GM21423 (cell line): ENCODE measurements at regions not wholly inside any gene's neighbourhood (a gene's known extent, or its start where the extent isn't known, plus 50 kb on each side); places are given as distances from the start of the nearest gene placed in this dataset.

Experiments
- ATAC-seq: cut with Tn5 transposase; IDR thresholded peaks from one replicate; pipeline ENCODE4 v1.9.1; 2021; ENCODE audit warnings: mild to moderate bottlenecking, moderate library complexity; ENCODE audit not compliant: unreplicated experiment

GRCh38 chr20:60354024-60354580 is 395.9 kb downstream of the CDH26 start:
- ATAC-seq, result no peak

- no peak for ATAC-seq
Observed at GRCh38 chr20:60358101-60358500, 399.9 kb downstream of the CDH26 start.

- ATAC-seq, result no peak
Observed at GRCh38 chr20:60359010-60359409, 400.8 kb downstream of the CDH26 start.

- ATAC-seq, result no peak
Observed at GRCh38 chr20:60361761-60362395, 403.7 kb downstream of the CDH26 start.

GRCh38 chr20:60362531-60362930 is 404.3 kb downstream of the CDH26 start:
- ATAC-seq, result no peak

GRCh38 chr20:60363698-60364097 is 405.5 kb downstream of the CDH26 start:
- no peak for ATAC-seq

GRCh38 chr20:60365064-60365666 is 406.9 kb downstream of the CDH26 start:
- ATAC-seq, result no peak

- no peak for ATAC-seq
Observed at GRCh38 chr20:60365882-60366281, 407.7 kb downstream of the CDH26 start.

GRCh38 chr20:60371384-60371783 is 413.2 kb downstream of the CDH26 start:
- ATAC-seq, result no peak

- no peak for ATAC-seq
Observed at GRCh38 chr20:60372275-60372674, 414.1 kb downstream of the CDH26 start.

- no peak for ATAC-seq
Observed at GRCh38 chr20:60372822-60373221, 414.6 kb downstream of the CDH26 start.

GRCh38 chr20:60378620-60379019 is 420.4 kb downstream of the CDH26 start:
- no peak for ATAC-seq

GRCh38 chr20:60381643-60382400 is 423.6 kb downstream of the CDH26 start:
- no peak for ATAC-seq

GRCh38 chr20:60389441-60389840 is 431.2 kb downstream of the CDH26 start:
- ATAC-seq, result no peak

GRCh38 chr20:60389882-60390281 is 431.7 kb downstream of the CDH26 start:
- no peak for ATAC-seq

- no peak for ATAC-seq
Observed at GRCh38 chr20:60395991-60396390, 437.8 kb downstream of the CDH26 start.

GRCh38 chr20:60400567-60400966 is 442.3 kb downstream of the CDH26 start:
- ATAC-seq, result no peak

GRCh38 chr20:60402189-60403058 is 444.2 kb downstream of the CDH26 start:
- no peak for ATAC-seq

- no peak for ATAC-seq
Observed at GRCh38 chr20:60403105-60403741, 445.0 kb downstream of the CDH26 start.

GRCh38 chr20:60407011-60407771 is 449.0 kb downstream of the CDH26 start:
- no peak for ATAC-seq
